C4-2B (cell line): ENCODE measurements at regions not wholly inside any gene's neighbourhood (a gene's known extent, or its start where the extent isn't known, plus 50 kb on each side); places are given as distances from the start of the nearest gene placed in this dataset.
"Not testable (repeated sequence)": the region's sequence is repeated elsewhere in the genome, so short reads cannot be mapped to it uniquely, and the experiment has no call there.

ENCODE experiments used
- ZFX ChIP-seq: fragments of 450-650 bp; IDR thresholded peaks from 2 replicates; pipeline ENCODE4 v1.6.1; 2017
- TF ChIP-seq, protein P1 (sequence below): fragments of 450-650 bp; conservative IDR thresholded peaks from 2 replicates; pipeline ENCODE4 v1.5.1; 2017; ENCODE audit warnings: mild to moderate bottlenecking

- TF ChIP-seq, protein P1, sequence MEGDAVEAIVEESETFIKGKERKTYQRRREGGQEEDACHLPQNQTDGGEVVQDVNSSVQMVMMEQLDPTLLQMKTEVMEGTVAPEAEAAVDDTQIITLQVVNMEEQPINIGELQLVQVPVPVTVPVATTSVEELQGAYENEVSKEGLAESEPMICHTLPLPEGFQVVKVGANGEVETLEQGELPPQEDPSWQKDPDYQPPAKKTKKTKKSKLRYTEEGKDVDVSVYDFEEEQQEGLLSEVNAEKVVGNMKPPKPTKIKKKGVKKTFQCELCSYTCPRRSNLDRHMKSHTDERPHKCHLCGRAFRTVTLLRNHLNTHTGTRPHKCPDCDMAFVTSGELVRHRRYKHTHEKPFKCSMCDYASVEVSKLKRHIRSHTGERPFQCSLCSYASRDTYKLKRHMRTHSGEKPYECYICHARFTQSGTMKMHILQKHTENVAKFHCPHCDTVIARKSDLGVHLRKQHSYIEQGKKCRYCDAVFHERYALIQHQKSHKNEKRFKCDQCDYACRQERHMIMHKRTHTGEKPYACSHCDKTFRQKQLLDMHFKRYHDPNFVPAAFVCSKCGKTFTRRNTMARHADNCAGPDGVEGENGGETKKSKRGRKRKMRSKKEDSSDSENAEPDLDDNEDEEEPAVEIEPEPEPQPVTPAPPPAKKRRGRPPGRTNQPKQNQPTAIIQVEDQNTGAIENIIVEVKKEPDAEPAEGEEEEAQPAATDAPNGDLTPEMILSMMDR: not testable (repeated sequence)
- TF ChIP-seq ZFX: not testable (repeated sequence)
These were observed 586.5 kb downstream of the UQCRFS1 start for GRCh38 chr19:28626407-28626806.
